CD4-positive, alpha-beta memory T cell (primary cell): ENCODE measurements at regions not wholly inside any gene's neighbourhood (a gene's known extent, or its start where the extent isn't known, plus 50 kb on each side); places are given as distances from the start of the nearest gene placed in this dataset.

Experiments used
- CTCF ChIA-PET: fragments of 350-600 bp; sonication (Branson Sonifier 250); formaldehyde crosslinking; loops from one replicate; lab custom pipeline; 2021; ENCODE audit warnings: inconsistent platforms; ENCODE audit not compliant: partially characterized antibody; lab: Charles Lee
- POLR2A ChIA-PET: fragments of 350-600 bp; sonication (Branson Sonifier 250); formaldehyde crosslinking; loops from one replicate; lab custom pipeline; 2021; ENCODE audit not compliant: partially characterized antibody; lab: Charles Lee
- DNase-seq, 5 donors: peaks; one replicate each; pipeline versions ENCODE4 v3.0.0 to v3.0.0-alpha.2; 2020 to 2022; ENCODE audit warnings: mixed read lengths in 1 of 5
- H3K27ac ChIP-seq: one replicate; pipeline ENCODE4 v1.7.0; 2013; ENCODE audit warnings: low read depth, low read length
- H3K27me3 ChIP-seq: 2 replicates; pipeline ENCODE4 v1.7.0; 2013; ENCODE audit warnings: mild to moderate bottlenecking, low read length, moderate library complexity; ENCODE audit not compliant: insufficient read depth
- H3K36me3 ChIP-seq: 2 replicates; pipeline ENCODE4 v1.7.0; 2013; ENCODE audit warnings: mild to moderate bottlenecking, low read length, moderate library complexity; ENCODE audit not compliant: insufficient read depth
- H3K4me1 ChIP-seq: 2 replicates; pipeline ENCODE4 v1.7.0; 2013; ENCODE audit warnings: mild to moderate bottlenecking, low read length, moderate library complexity; ENCODE audit not compliant: insufficient read depth
- H3K4me3 ChIP-seq, 2 donors: one replicate each; pipeline ENCODE4 v1.7.0; 2013; ENCODE audit warnings: low read length in 2 of 2, mild to moderate bottlenecking in 1 of 2
- H3K9me3 ChIP-seq, 2 donors: one replicate each; pipeline ENCODE4 v1.7.0; 2013; ENCODE audit warnings: low read length in 2 of 2, control low read depth in 1 of 2; ENCODE audit not compliant: control insufficient read depth in 1 of 2
- H3K27ac Mint-ChIP-seq, 7 donors: one replicate each; pipeline ENCODE4 v1.8.0; 2020 to 2021; ENCODE audit warnings: mixed read lengths in 7 of 7, mild to moderate bottlenecking in 6 of 7, inconsistent platforms in 3 of 7, moderate library complexity in 3 of 7
- H3K27me3 Mint-ChIP-seq, 2 donors: one replicate each; pipeline ENCODE4 v1.8.0; 2020 to 2021; ENCODE audit warnings: mixed read lengths in 2 of 2
- H3K36me3 Mint-ChIP-seq, 2 donors: one replicate each; pipeline ENCODE4 v1.8.0; 2020 to 2021; ENCODE audit warnings: mixed read lengths in 2 of 2, inconsistent platforms in 1 of 2, mild to moderate bottlenecking in 1 of 2
- H3K4me1 Mint-ChIP-seq, 4 donors: one replicate each; pipeline ENCODE4 v1.8.0; 2020 to 2021; ENCODE audit warnings: mixed read lengths in 4 of 4, mild to moderate bottlenecking in 1 of 4
- H3K4me3 Mint-ChIP-seq, 8 donors: one replicate each; pipeline ENCODE4 v1.8.0; 2020 to 2021; ENCODE audit warnings: mixed read lengths in 8 of 8, mild to moderate bottlenecking in 7 of 8, moderate library complexity in 6 of 8, inconsistent platforms in 3 of 8
- H3K9me3 Mint-ChIP-seq, 8 donors: one replicate each; pipeline ENCODE4 v1.8.0; 2020 to 2021; ENCODE audit warnings: mixed read lengths in 8 of 8, mild to moderate bottlenecking in 5 of 8, inconsistent platforms in 3 of 8, moderate library complexity in 1 of 8
- intact Hi-C: fragments of 100-400 bp; cut with micrococcal nuclease; formaldehyde crosslinking; loops from one replicate; pipeline ENCODE4 v1.15.1; 2023

GRCh38 chr10:20677340-20677739 is 219.8 kb downstream of the NEBL start:
- Histone ChIP-seq H3K36me3 (no peaks in the 10 kb centered on the region), H3K9me3 (peaks cover 0 to 3% of the 10 kb centered on the region in 2 donors), H3K4me1 (no peaks in the 10 kb centered on the region), H3K27me3 (no peaks in the 10 kb centered on the region), H3K27ac (no peak overlapping the region), H3K4me3 (no peak overlapping the region)
- Mint-ChIP-seq H3K27ac (no peak overlapping the region), H3K4me1 (no peaks in the 10 kb centered on the region), H3K9me3 (peaks cover 0 to 10% (median 4%) of the 10 kb centered on the region in 8 donors), H3K4me3 (no peak overlapping the region), H3K36me3 (no peaks in the 10 kb centered on the region), H3K27me3 (no peaks in the 10 kb centered on the region)
- DNase-seq, result no peak
- ChIA-PET POLR2A (no interaction called here), CTCF (no interaction called here)
- intact Hi-C loops, result no loop called here

GRCh38 chr10:20674926-20675325 is 222.2 kb downstream of the NEBL start:
- Mint-ChIP-seq H3K27ac (no peak overlapping the region), H3K4me3 (no peak overlapping the region), H3K27me3 (no peaks in the 10 kb centered on the region), H3K4me1 (no peaks in the 10 kb centered on the region), H3K36me3 (no peaks in the 10 kb centered on the region), H3K9me3 (peaks cover 0 to 6% (median 2%) of the 10 kb centered on the region in 8 donors)
- ChIA-PET POLR2A (no interaction called here), CTCF (no interaction called here)
- no peaks in the 10 kb centered on the region for H3K27me3 ChIP-seq
- no peaks in the 10 kb centered on the region for H3K9me3 ChIP-seq
- H3K4me1 ChIP-seq, result no peaks in the 10 kb centered on the region
- DNase-seq, result no peak
- no peak overlapping the region for H3K27ac ChIP-seq
- H3K4me3 ChIP-seq, result no peak overlapping the region
- no peaks in the 10 kb centered on the region for H3K36me3 ChIP-seq
- intact Hi-C loops, result no loop called here

- CTCF ChIA-PET, result no interaction called here
- H3K4me3 ChIP-seq, result no peak overlapping the region
- Mint-ChIP-seq H3K4me3 (no peak overlapping the region), H3K27me3 (no peaks in the 10 kb centered on the region), H3K4me1 (no peaks in the 10 kb centered on the region), H3K9me3 (peaks cover 0 to 3% (median 1%) of the 10 kb centered on the region in 8 donors), H3K27ac (no peak overlapping the region), H3K36me3 (no peaks in the 10 kb centered on the region)
- no peaks in the 10 kb centered on the region for H3K4me1 ChIP-seq
- no peaks in the 10 kb centered on the region for H3K36me3 ChIP-seq
- POLR2A ChIA-PET, result no interaction called here
- no peak for DNase-seq
- H3K9me3 ChIP-seq, result no peaks in the 10 kb centered on the region
- intact Hi-C loops, result no loop called here
- no peak overlapping the region for H3K27ac ChIP-seq
- no peaks in the 10 kb centered on the region for H3K27me3 ChIP-seq
Observed at GRCh38 chr10:20673175-20673574, 223.9 kb downstream of the NEBL start.

GRCh38 chr10:20672741-20673140 is 224.4 kb downstream of the NEBL start:
- Mint-ChIP-seq H3K36me3 (no peaks in the 10 kb centered on the region), H3K4me1 (no peaks in the 10 kb centered on the region), H3K27me3 (no peaks in the 10 kb centered on the region), H3K27ac (no peak overlapping the region), H3K4me3 (no peak overlapping the region), H3K9me3 (peaks cover 0 to 5% (median 3%) of the 10 kb centered on the region in 8 donors)
- no peak overlapping the region for H3K4me3 ChIP-seq
- H3K27me3 ChIP-seq, result no peaks in the 10 kb centered on the region
- no peak overlapping the region for H3K27ac ChIP-seq
- CTCF ChIA-PET, result no interaction called here
- DNase-seq, result no peak
- no peaks in the 10 kb centered on the region for H3K36me3 ChIP-seq
- no peaks in the 10 kb centered on the region for H3K9me3 ChIP-seq
- intact Hi-C loops, result no loop called here
- H3K4me1 ChIP-seq, result no peaks in the 10 kb centered on the region
- POLR2A ChIA-PET, result no interaction called here

- no peaks in the 10 kb centered on the region for H3K36me3 ChIP-seq
- H3K9me3 ChIP-seq, result no peaks in the 10 kb centered on the region
- no peaks in the 10 kb centered on the region for H3K27me3 ChIP-seq
- Mint-ChIP-seq H3K27ac (no peak overlapping the region), H3K27me3 (no peaks in the 10 kb centered on the region), H3K4me3 (no peak overlapping the region), H3K36me3 (no peaks in the 10 kb centered on the region), H3K4me1 (no peaks in the 10 kb centered on the region), H3K9me3 (peaks cover 0 to 7% (median 4%) of the 10 kb centered on the region in 8 donors)
- POLR2A ChIA-PET, result no interaction called here
- DNase-seq, result no peak
- CTCF ChIA-PET, result no interaction called here
- no peak overlapping the region for H3K4me3 ChIP-seq
- no peaks in the 10 kb centered on the region for H3K4me1 ChIP-seq
- H3K27ac ChIP-seq, result no peak overlapping the region
- intact Hi-C loops, result no loop called here
Observed at GRCh38 chr10:20670579-20670978, 226.5 kb downstream of the NEBL start.

- Mint-ChIP-seq H3K27ac (no peak overlapping the region), H3K4me3 (no peak overlapping the region), H3K9me3 (peaks cover 0 to 9% (median 4%) of the 10 kb centered on the region in 8 donors), H3K4me1 (no peaks in the 10 kb centered on the region), H3K27me3 (no peaks in the 10 kb centered on the region), H3K36me3 (no peaks in the 10 kb centered on the region)
- Histone ChIP-seq H3K27ac (no peak overlapping the region), H3K36me3 (no peaks in the 10 kb centered on the region), H3K27me3 (no peaks in the 10 kb centered on the region), H3K4me1 (no peaks in the 10 kb centered on the region), H3K9me3 (no peaks in the 10 kb centered on the region), H3K4me3 (no peak overlapping the region)
- POLR2A ChIA-PET, result no interaction called here
- CTCF ChIA-PET, result no interaction called here
- DNase-seq, result no peak
- intact Hi-C loops, result no loop called here
Observed at GRCh38 chr10:20668985-20669384, 228.1 kb downstream of the NEBL start.

GRCh38 chr10:20662742-20663141 is 234.4 kb downstream of the NEBL start:
- Mint-ChIP-seq H3K4me3 (no peak overlapping the region), H3K27me3 (no peaks in the 10 kb centered on the region), H3K27ac (no peak overlapping the region), H3K4me1 (no peaks in the 10 kb centered on the region), H3K9me3 (peaks cover 0 to 13% (median 6%) of the 10 kb centered on the region in 8 donors), H3K36me3 (no peaks in the 10 kb centered on the region)
- no peaks in the 10 kb centered on the region for H3K9me3 ChIP-seq
- no peaks in the 10 kb centered on the region for H3K27me3 ChIP-seq
- no peak overlapping the region for H3K27ac ChIP-seq
- H3K36me3 ChIP-seq, result no peaks in the 10 kb centered on the region
- no peak for DNase-seq
- intact Hi-C loops, result no loop called here
- no peak overlapping the region for H3K4me3 ChIP-seq
- ChIA-PET CTCF (no interaction called here), POLR2A (no interaction called here)
- no peaks in the 10 kb centered on the region for H3K4me1 ChIP-seq

- Mint-ChIP-seq H3K9me3 (peaks cover 0 to 18% (median 8%) of the 10 kb centered on the region in 8 donors), H3K27me3 (no peaks in the 10 kb centered on the region), H3K36me3 (no peaks in the 10 kb centered on the region), H3K4me1 (no peaks in the 10 kb centered on the region), H3K4me3 (no peak overlapping the region), H3K27ac (no peak overlapping the region)
- intact Hi-C loops, result no loop called here
- H3K9me3 ChIP-seq, result no peaks in the 10 kb centered on the region
- ChIA-PET POLR2A (no interaction called here), CTCF (no interaction called here)
- H3K27ac ChIP-seq, result no peak overlapping the region
- no peak for DNase-seq
- no peak overlapping the region for H3K4me3 ChIP-seq
- no peaks in the 10 kb centered on the region for H3K27me3 ChIP-seq
- H3K36me3 ChIP-seq, result no peaks in the 10 kb centered on the region
- no peaks in the 10 kb centered on the region for H3K4me1 ChIP-seq
Observed at GRCh38 chr10:20659225-20659624, 237.9 kb downstream of the NEBL start.
